SK-N-SH (cell line): ENCODE measurements at regions not wholly inside any gene's neighbourhood (a gene's known extent, or its start where the extent isn't known, plus 50 kb on each side); places are given as distances from the start of the nearest gene placed in this dataset.

Experiments
- FOSL2 ChIP-seq: IDR thresholded peaks from 2 replicates; pipeline ENCODE4 v1.4.0; 2012; ENCODE audit warnings: low read depth, mild to moderate bottlenecking, moderate library complexity, borderline replicate concordance
- NRF1 ChIP-seq: IDR thresholded peaks from 2 replicates; pipeline ENCODE4 v1.6.1; 2012; ENCODE audit warnings: low read depth, mild to moderate bottlenecking, low read length
- SIN3A ChIP-seq: IDR thresholded peaks from 2 replicates; pipeline ENCODE4 v1.6.1; 2012; ENCODE audit warnings: low read depth, mild to moderate bottlenecking, low read length, moderate library complexity, borderline replicate concordance
- TAF1 ChIP-seq: IDR thresholded peaks from 2 replicates; pipeline ENCODE4 v1.6.1; 2012; ENCODE audit warnings: low read depth, mild to moderate bottlenecking, low read length, moderate library complexity, borderline replicate concordance
- TF ChIP-seq, protein P1 (sequence below): IDR thresholded peaks from 2 replicates; pipeline ENCODE4 v1.4.0; 2012; ENCODE audit warnings: low read depth

GRCh38 chr3:24639481-24640329 lies 145.1 kb upstream of the THRB start:
- TF ChIP-seq NRF1 = no peak
- TF ChIP-seq TAF1 = no peak
- TF ChIP-seq, protein P1, sequence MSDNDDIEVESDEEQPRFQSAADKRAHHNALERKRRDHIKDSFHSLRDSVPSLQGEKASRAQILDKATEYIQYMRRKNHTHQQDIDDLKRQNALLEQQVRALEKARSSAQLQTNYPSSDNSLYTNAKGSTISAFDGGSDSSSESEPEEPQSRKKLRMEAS = no peak
- no peak for TF ChIP-seq FOSL2
- no peak for TF ChIP-seq SIN3A
